Liver (tissue), 3 donors: ENCODE measurements at regions not wholly inside any gene's neighbourhood (a gene's known extent, or its start where the extent isn't known, plus 50 kb on each side); places are given as distances from the start of the nearest gene placed in this dataset.

Experiments
- TAF1 ChIP-seq: conservative IDR thresholded peaks from 2 replicates; pipeline ENCODE4 v1.6.1; 2016; ENCODE audit warnings: antibody characterized with exemption, mild to moderate bottlenecking
- YY1 ChIP-seq: IDR thresholded peaks from 2 replicates; pipeline ENCODE4 v1.6.1; 2016; ENCODE audit warnings: antibody characterized with exemption, mild to moderate bottlenecking
- TF ChIP-seq, protein P1 (sequence below): fragments of 150-350 bp; IDR thresholded peaks from 2 replicates; pipeline ENCODE4 v1.5.1; 2017; ENCODE audit warnings: improper control_type of control experiment, low read depth, low read length; ENCODE audit not compliant: missing input control
- donor health status: healthy.
- donor health status: healthy.

DNA sequence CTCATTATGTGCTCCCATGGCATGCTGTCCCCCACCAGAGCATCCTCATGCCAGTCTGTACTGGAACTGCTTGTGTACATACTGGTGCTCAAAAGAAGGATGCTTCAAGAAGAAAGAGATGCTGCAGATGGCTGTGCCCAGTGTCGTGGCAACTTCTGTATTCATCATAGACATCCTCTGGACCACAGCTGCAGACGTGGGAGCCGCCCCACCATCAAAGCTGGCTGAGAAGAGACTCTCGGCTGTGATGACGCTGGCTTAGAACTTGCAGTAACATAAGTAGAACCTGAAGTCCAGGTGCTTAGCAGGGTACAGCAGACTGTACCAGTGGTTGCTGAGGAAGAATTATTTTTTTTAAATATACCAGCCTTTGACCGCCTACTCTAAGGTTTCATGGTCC, 112.6 kb upstream of the ARHGAP5 start:
- TF ChIP-seq, protein P1, sequence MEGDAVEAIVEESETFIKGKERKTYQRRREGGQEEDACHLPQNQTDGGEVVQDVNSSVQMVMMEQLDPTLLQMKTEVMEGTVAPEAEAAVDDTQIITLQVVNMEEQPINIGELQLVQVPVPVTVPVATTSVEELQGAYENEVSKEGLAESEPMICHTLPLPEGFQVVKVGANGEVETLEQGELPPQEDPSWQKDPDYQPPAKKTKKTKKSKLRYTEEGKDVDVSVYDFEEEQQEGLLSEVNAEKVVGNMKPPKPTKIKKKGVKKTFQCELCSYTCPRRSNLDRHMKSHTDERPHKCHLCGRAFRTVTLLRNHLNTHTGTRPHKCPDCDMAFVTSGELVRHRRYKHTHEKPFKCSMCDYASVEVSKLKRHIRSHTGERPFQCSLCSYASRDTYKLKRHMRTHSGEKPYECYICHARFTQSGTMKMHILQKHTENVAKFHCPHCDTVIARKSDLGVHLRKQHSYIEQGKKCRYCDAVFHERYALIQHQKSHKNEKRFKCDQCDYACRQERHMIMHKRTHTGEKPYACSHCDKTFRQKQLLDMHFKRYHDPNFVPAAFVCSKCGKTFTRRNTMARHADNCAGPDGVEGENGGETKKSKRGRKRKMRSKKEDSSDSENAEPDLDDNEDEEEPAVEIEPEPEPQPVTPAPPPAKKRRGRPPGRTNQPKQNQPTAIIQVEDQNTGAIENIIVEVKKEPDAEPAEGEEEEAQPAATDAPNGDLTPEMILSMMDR = no peak
- no peak for TF ChIP-seq YY1
- no peak for TF ChIP-seq TAF1
